ENCODE measurements at regions not wholly inside any gene's neighbourhood (a gene's known extent, or its start where the extent isn't known, plus 50 kb on each side); places are given as distances from the start of the nearest gene placed in this dataset.

- no peak for TF ChIP-seq CTCF (IDR thresholded peaks at IDR 0.05)
- TF ChIP-seq POLR2AphosphoS5 (IDR thresholded peaks at IDR 0.05) = no peak
- no peak for TF ChIP-seq POLR2A (IDR thresholded peaks at IDR 0.05)
Observed at GRCh38 chr4:117704721-117705120, 329.6 kb upstream of the NDST3 start.

Data from transverse colon (tissue), 4 donors.